ENCODE measurements at regions not wholly inside any gene's neighbourhood (a gene's known extent, or its start where the extent isn't known, plus 50 kb on each side); places are given as distances from the start of the nearest gene placed in this dataset.

DNA sequence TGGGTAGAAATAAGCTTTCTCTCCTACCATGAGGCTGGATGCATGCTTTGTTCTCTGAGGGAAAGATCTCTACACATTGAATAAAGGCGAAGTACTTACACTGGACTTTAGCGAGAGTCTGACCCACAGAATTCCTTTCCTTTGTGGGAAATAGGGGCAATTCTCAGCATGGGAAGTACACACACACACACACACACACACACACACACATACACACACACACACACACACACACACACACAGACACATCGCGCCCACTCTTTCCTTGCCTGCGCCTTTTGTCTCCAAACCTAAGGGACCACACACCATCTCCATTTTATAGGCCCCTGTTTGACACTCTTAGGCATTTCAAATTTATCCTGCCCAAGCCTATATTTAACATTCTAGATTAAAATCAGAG, 83.8 kb downstream of the LUZP4 start:
- BruUV-seq (replicated peaks), result no TSS peak
- no peaks in the 10 kb centered on the region for H3K9me3 ChIP-seq (ENCODE audit: control insufficient read depth, insufficient read depth, low read depth, low read length)
- intact Hi-C loops (cut with micrococcal nuclease; ENCODE audit: unreplicated experiment) (no loop called here), in situ Hi-C loops (cut with HindIII; ENCODE audit: low pct_unique_long_range_greater_than_20kb, low sequenced_read_pairs) (no loop called here)
- ChIA-PET POLR2A (no interaction called here), CTCF (no interaction called here)
- H3K36me3 ChIP-seq (ENCODE audit: control insufficient read depth, insufficient read depth, low read length), result no peaks in the 10 kb centered on the region
- H3K27ac ChIP-seq (ENCODE audit: low read length), result no peak overlapping the region
- peaks cover 6% of the 10 kb centered on the region for H3K4me1 ChIP-seq (ENCODE audit: control insufficient read depth, insufficient read depth, low read length)
- no peak for TF ChIP-seq SIN3A (IDR thresholded peaks at IDR 0.05; ENCODE audit: borderline replicate concordance, insufficient read depth, low read depth, low read length)
- TF ChIP-seq POLR2AphosphoS5 (IDR thresholded peaks at IDR 0.05; ENCODE audit: low read depth, low read length), result no peak
- TF ChIP-seq TCF7L2 (IDR thresholded peaks at IDR 0.05; ENCODE audit: low read depth, low read length), result no peak
- TF ChIP-seq, protein P1, sequence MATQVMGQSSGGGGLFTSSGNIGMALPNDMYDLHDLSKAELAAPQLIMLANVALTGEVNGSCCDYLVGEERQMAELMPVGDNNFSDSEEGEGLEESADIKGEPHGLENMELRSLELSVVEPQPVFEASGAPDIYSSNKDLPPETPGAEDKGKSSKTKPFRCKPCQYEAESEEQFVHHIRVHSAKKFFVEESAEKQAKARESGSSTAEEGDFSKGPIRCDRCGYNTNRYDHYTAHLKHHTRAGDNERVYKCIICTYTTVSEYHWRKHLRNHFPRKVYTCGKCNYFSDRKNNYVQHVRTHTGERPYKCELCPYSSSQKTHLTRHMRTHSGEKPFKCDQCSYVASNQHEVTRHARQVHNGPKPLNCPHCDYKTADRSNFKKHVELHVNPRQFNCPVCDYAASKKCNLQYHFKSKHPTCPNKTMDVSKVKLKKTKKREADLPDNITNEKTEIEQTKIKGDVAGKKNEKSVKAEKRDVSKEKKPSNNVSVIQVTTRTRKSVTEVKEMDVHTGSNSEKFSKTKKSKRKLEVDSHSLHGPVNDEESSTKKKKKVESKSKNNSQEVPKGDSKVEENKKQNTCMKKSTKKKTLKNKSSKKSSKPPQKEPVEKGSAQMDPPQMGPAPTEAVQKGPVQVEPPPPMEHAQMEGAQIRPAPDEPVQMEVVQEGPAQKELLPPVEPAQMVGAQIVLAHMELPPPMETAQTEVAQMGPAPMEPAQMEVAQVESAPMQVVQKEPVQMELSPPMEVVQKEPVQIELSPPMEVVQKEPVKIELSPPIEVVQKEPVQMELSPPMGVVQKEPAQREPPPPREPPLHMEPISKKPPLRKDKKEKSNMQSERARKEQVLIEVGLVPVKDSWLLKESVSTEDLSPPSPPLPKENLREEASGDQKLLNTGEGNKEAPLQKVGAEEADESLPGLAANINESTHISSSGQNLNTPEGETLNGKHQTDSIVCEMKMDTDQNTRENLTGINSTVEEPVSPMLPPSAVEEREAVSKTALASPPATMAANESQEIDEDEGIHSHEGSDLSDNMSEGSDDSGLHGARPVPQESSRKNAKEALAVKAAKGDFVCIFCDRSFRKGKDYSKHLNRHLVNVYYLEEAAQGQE (IDR thresholded peaks at IDR 0.05; ENCODE audit: insufficient read depth in 1 of 2, low read depth in 2 of 2, low read length in 1 of 2), result no peak
- TF ChIP-seq, protein P2, sequence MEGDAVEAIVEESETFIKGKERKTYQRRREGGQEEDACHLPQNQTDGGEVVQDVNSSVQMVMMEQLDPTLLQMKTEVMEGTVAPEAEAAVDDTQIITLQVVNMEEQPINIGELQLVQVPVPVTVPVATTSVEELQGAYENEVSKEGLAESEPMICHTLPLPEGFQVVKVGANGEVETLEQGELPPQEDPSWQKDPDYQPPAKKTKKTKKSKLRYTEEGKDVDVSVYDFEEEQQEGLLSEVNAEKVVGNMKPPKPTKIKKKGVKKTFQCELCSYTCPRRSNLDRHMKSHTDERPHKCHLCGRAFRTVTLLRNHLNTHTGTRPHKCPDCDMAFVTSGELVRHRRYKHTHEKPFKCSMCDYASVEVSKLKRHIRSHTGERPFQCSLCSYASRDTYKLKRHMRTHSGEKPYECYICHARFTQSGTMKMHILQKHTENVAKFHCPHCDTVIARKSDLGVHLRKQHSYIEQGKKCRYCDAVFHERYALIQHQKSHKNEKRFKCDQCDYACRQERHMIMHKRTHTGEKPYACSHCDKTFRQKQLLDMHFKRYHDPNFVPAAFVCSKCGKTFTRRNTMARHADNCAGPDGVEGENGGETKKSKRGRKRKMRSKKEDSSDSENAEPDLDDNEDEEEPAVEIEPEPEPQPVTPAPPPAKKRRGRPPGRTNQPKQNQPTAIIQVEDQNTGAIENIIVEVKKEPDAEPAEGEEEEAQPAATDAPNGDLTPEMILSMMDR (IDR thresholded peaks at IDR 0.05), result no peak
- no peak for DNase-seq (ENCODE audit: low read depth, low spot score)
- no peak overlapping the region for H3K4me3 ChIP-seq (ENCODE audit: low read depth in 2 of 2, low read length in 2 of 2)
- ATAC-seq, result no peak
- no peaks in the 10 kb centered on the region for H3K27me3 ChIP-seq (ENCODE audit: control insufficient read depth, insufficient read depth, low read length)

DNA sequence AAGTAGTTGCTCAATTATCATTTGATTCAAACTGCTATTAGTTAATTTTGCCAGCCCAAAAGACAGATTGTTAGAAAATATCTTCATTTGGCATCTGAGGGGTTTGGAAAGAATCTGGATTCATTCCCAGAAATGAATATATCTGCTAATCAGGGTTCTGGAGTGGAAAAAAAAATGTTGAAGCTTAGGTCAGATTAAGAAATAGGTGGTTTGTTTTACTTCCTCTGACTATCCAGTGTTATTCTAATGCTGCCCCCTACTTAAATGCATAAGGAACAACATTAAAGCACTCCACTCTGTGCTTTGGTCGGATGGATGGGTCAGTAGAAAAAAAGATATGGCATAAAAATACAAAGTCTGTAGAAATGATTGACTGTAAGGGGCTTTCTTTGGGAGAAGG, 89.0 kb downstream of the LUZP4 start:
- DNase-seq (ENCODE audit: low read depth, low spot score), result no peak
- intact Hi-C loops (cut with micrococcal nuclease; ENCODE audit: unreplicated experiment), result no loop called here
- TF ChIP-seq SIN3A (IDR thresholded peaks at IDR 0.05; ENCODE audit: borderline replicate concordance, insufficient read depth, low read depth, low read length) (no peak), POLR2AphosphoS5 (IDR thresholded peaks at IDR 0.05; ENCODE audit: low read depth, low read length) (no peak), TCF7L2 (IDR thresholded peaks at IDR 0.05; ENCODE audit: low read depth, low read length) (no peak)
- TF ChIP-seq, protein P1 (IDR thresholded peaks at IDR 0.05; ENCODE audit: insufficient read depth in 1 of 2, low read depth in 2 of 2, low read length in 1 of 2), result no peak
- TF ChIP-seq, protein P2 (IDR thresholded peaks at IDR 0.05), result no peak; the same call in 1 of the 2 replicates
- peaks cover 3% of the 10 kb centered on the region; the same call in 1 of the 2 replicates for H3K27me3 ChIP-seq (ENCODE audit: control insufficient read depth, insufficient read depth, low read length)
- no TSS peak for BruUV-seq (replicated peaks)
- H3K4me3 ChIP-seq (ENCODE audit: low read depth in 2 of 2, low read length in 2 of 2), result no peak overlapping the region
- CTCF ChIA-PET, result no interaction called here
- no peaks in the 10 kb centered on the region for H3K4me1 ChIP-seq (ENCODE audit: control insufficient read depth, insufficient read depth, low read length)
- POLR2A ChIA-PET, result no interaction called here
- in situ Hi-C loops (cut with HindIII; ENCODE audit: low pct_unique_long_range_greater_than_20kb, low sequenced_read_pairs), result no loop called here
- no peaks in the 10 kb centered on the region for H3K36me3 ChIP-seq (ENCODE audit: control insufficient read depth, insufficient read depth, low read length)
- no peak for ATAC-seq
- no peaks in the 10 kb centered on the region for H3K9me3 ChIP-seq (ENCODE audit: control insufficient read depth, insufficient read depth, low read depth, low read length)
- H3K27ac ChIP-seq (ENCODE audit: low read length), result no peak overlapping the region
